ENCODE measurements at regions not wholly inside any gene's neighbourhood (a gene's known extent, or its start where the extent isn't known, plus 50 kb on each side); places are given as distances from the start of the nearest gene placed in this dataset.

DNA sequence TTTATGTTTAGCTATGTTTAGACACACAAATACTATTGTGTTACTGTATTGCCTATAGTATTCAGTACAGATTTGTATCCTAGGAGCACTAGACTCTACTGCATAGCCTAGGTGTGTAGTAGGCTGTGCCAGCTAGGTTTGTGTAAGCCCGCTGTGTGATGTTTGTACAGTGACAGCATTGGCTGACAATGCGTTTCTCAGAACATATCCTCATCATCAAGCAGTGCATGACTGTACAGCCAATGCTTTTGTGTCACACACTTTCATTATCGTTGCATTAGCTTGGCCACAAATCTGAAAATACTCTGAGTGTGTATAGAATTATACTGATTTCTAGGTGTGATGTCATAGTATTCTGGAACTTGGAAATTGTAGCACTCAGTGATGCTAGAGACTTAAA lies 63.4 kb downstream of the CLDN34 start:
- H3K27ac ChIP-seq, result no peak overlapping the region
- TF ChIP-seq ZFX (IDR thresholded peaks at IDR 0.05), result no peak
- TF ChIP-seq, protein P1, sequence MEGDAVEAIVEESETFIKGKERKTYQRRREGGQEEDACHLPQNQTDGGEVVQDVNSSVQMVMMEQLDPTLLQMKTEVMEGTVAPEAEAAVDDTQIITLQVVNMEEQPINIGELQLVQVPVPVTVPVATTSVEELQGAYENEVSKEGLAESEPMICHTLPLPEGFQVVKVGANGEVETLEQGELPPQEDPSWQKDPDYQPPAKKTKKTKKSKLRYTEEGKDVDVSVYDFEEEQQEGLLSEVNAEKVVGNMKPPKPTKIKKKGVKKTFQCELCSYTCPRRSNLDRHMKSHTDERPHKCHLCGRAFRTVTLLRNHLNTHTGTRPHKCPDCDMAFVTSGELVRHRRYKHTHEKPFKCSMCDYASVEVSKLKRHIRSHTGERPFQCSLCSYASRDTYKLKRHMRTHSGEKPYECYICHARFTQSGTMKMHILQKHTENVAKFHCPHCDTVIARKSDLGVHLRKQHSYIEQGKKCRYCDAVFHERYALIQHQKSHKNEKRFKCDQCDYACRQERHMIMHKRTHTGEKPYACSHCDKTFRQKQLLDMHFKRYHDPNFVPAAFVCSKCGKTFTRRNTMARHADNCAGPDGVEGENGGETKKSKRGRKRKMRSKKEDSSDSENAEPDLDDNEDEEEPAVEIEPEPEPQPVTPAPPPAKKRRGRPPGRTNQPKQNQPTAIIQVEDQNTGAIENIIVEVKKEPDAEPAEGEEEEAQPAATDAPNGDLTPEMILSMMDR (conservative IDR thresholded peaks at IDR 0.05), result no peak

DNA sequence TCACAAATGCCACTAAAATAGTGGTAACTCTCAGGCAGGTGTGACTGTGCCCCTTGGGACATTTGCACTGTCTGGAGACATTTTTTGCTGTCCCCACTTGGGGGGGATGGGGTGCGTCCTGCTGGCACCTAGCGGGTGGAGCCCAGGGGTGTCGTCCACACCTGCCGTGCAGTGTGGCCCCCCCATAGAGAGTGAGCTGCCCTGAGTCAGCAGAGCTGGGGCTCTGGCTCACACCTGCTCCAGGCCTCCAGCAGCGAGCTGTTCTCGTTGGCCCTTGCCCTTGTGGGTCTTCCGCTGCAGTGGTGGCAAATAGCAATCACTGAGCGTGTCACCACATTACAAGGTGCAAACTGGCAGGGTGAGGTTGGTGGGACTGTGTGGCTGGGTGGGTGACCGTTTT lies 64.6 kb downstream of the CLDN34 start:
- no peak for TF ChIP-seq ZFX (IDR thresholded peaks at IDR 0.05)
- TF ChIP-seq, protein P1 (conservative IDR thresholded peaks at IDR 0.05), result no peak
- H3K27ac ChIP-seq, result no peak overlapping the region; the same call in 1 of the 2 replicates

DNA sequence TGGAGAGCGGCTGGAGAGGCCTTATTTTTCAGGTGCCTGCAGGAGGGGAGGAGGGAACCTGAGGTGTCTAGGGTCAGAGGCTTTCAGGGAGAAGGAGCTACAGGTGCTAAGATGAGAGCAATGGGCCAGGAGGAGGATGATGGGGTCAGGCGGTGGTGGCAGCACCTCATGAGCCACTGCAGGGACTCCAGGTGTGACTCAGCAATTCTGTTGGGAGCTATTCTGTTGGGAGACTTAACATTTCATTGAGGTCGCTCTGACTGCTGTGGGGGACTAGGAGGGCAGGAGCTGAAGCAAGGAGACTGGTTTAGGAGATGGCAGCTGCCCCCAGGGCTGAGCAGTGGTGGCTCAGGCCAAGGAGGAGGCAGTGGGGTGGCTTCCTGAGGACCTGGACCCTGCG lies 65.0 kb downstream of the CLDN34 start:
- H3K27ac ChIP-seq, result peak overlapping the region; percentile 21; the same call in 1 of the 2 replicates
- TF ChIP-seq ZFX (IDR thresholded peaks at IDR 0.05), result no peak
- TF ChIP-seq, protein P1 (conservative IDR thresholded peaks at IDR 0.05), result no peak

DNA sequence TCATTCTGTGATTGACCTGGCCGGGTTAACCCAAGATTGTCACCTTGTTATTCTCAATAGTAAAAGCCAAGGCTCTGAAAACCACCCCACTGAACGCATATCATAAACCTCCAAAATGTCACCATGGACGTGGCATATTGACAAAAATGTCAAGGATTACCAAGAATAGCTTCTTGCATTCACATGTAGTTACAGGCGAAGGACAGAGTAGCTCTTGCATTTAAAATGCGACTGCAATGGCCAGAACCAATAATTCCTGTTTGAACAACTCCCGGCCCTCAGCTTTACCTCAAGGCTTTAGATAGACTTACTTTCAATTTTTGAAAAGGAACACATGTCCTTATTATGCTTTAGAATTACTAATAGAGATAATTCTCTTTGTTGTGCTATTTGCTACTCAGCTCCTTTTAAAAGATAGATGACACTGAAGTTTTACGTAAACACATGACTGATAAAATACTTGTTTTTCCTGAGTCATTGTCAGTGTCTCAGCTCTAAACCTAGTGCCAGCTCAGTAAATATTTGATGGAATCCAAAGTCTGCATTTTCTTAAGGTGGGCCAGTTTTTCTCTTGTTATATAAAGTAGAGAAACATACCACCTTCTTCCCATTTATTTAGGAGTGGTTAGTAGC lies 66.3 kb downstream of the CLDN34 start:
- TF ChIP-seq, protein P1 (conservative IDR thresholded peaks at IDR 0.05), result no peak
- no peak for TF ChIP-seq ZFX (IDR thresholded peaks at IDR 0.05)
- no peak overlapping the region for H3K27ac ChIP-seq

DNA sequence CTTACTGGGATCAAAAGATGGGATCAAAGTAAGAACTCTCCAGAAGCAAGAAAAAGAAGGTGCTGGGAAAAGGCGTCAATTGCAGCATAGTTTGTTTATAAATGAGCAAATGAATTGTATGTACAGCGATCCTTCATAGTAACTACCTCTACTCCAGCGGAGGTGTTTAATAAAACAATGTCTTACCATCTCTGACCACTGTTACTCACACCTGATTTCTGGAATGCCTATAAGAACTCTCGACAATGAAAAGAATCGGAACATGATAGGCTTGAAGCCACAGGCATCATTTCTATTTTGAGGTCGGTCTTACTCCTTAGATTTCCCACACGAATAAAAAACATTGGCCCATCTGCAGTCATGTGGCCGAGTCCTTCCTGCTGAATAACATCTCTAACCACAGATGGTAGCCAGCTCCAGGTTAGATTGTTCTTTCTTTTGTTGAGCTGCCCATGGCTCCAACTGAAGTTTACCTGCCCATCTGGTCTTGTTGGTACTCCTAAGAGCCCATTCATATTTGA lies 67.6 kb downstream of the CLDN34 start:
- no peak for TF ChIP-seq ZFX (IDR thresholded peaks at IDR 0.05)
- TF ChIP-seq, protein P1 (conservative IDR thresholded peaks at IDR 0.05), result no peak
- no peak overlapping the region for H3K27ac ChIP-seq

DNA sequence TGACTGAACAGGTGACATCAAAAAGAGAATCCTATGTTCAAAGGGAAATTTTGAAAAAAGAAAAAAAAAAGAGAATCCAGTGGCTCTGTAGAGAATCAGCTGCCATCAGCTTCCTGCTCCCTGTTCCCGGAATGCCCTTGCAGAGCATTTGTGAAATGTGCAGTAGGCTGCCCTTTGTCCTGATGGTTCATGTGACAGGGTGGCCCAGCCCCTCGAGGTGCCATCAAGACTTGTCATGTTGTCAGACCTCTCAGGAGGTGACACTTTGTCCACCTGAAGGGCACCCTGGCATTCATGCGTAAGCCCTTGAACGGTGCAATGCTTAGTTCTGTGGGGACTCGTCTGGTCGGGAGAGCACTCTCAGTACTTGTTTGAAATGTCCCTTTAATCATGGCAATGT lies 71.4 kb downstream of the CLDN34 start:
- TF ChIP-seq ZFX (IDR thresholded peaks at IDR 0.05), result no peak
- TF ChIP-seq, protein P1 (conservative IDR thresholded peaks at IDR 0.05), result no peak
- no peak overlapping the region for H3K27ac ChIP-seq

DNA sequence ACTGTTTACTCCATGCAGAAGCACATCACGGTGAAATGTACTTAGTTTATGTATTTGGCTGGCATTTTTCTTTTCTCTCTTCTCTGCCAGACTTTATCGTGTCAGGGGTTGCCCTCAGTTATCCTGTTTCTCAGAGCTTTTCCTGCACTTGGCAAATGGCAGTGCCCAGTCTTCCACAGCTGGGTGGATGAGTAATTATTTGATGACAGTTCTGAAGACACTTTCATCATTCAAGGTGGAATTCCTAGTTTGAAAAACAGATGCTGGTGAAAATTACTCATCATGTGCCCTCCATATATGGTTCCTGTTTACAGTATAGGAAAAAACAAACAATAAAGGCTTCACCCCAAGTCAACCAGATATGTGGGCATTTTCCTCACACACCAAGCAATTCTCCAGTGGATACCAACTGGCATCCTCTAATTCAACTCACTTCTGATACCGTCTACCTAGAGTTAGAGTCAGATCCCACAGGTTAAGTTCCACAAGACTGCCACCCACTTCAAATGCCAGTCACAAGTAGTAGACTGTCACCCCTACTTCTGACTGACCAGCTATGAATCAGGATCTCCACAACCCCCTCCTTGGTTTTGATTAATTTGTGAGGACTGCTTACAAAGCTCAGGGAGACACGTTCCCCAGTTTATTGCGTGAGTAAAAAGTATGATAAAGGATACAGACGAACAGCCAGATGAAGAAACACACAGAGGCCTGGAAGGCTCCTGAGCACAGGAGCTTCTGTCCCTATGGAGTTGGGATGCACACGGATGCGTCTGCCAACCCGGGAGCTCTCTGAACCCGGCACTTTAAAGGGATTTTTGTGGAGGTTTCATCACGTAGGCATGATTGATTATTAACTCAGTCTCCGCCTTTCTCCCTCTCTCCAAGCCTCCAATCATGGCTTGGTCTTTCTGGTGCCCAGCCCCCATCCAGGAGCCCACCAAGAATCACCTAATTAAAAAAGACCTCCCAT lies 72.9 kb downstream of the CLDN34 start:
- no peak for TF ChIP-seq ZFX (IDR thresholded peaks at IDR 0.05)
- TF ChIP-seq, protein P1 (conservative IDR thresholded peaks at IDR 0.05), result no peak
- H3K27ac ChIP-seq, result no peak overlapping the region
